SW480 (cell line): ENCODE measurements at regions not wholly inside any gene's neighbourhood (a gene's known extent, or its start where the extent isn't known, plus 50 kb on each side); places are given as distances from the start of the nearest gene placed in this dataset.

Experiments
- DNase-seq: peaks from one replicate; pipeline ENCODE4 v3.0.0-alpha.2; 2016; ENCODE audit warnings: low spot score

- no peak for DNase-seq
These were observed 156.4 kb upstream of the ADRA1B start for GRCh38 chr5:159759791-159760290.

DNA sequence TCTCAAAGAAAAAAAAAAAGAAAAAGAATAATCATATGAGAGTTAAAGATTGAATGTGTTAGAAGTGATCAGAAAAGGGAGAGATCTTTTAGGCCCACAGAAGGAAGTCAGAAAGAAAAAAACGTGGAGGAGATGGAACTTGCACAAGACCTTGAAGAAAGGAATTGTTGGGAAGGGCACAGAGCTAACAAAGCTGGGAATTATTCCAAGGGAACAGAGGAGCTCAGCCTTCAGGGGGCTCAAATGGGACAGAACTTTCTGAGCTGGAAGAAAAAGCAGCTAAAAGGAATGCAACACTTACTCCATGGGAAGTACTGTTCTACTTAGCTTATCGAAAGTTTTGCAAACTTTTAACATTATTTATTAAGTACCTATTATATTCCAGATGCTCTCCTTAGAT, 153.4 kb upstream of the ADRA1B start:
- no peak for DNase-seq

- no peak for DNase-seq
These were observed 152.7 kb upstream of the ADRA1B start for GRCh38 chr5:159763562-159763961.

- no peak for DNase-seq
These were observed 151.8 kb upstream of the ADRA1B start for GRCh38 chr5:159764283-159765134.

- no peak for DNase-seq
These were observed 151.2 kb upstream of the ADRA1B start for GRCh38 chr5:159765135-159765433.

GRCh38 chr5:159765760-159766517, 150.3 kb upstream of the ADRA1B start:
- DNase-seq, result no peak

DNA sequence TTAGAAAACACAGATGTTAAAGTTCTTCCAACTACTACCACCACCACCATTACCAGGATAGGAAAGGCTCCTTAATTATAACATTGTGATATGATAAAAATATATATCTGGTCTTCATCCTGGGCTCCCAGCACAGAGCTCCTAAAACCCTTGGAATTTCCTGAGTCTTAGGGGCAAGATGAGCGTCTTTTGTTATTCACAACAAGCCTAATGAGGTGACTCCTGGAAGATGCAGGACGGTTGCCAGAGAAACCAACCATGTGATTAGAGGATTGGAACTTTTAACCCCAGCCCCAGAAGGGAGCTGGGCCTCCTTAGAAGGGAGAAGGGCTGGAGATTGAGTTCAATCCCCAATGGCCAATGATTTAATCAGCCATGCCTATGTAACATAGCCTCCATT, 148.0 kb upstream of the ADRA1B start:
- no peak for DNase-seq

- DNase-seq, result no peak
These were observed 143.6 kb upstream of the ADRA1B start for GRCh38 chr5:159772698-159773061.

DNA sequence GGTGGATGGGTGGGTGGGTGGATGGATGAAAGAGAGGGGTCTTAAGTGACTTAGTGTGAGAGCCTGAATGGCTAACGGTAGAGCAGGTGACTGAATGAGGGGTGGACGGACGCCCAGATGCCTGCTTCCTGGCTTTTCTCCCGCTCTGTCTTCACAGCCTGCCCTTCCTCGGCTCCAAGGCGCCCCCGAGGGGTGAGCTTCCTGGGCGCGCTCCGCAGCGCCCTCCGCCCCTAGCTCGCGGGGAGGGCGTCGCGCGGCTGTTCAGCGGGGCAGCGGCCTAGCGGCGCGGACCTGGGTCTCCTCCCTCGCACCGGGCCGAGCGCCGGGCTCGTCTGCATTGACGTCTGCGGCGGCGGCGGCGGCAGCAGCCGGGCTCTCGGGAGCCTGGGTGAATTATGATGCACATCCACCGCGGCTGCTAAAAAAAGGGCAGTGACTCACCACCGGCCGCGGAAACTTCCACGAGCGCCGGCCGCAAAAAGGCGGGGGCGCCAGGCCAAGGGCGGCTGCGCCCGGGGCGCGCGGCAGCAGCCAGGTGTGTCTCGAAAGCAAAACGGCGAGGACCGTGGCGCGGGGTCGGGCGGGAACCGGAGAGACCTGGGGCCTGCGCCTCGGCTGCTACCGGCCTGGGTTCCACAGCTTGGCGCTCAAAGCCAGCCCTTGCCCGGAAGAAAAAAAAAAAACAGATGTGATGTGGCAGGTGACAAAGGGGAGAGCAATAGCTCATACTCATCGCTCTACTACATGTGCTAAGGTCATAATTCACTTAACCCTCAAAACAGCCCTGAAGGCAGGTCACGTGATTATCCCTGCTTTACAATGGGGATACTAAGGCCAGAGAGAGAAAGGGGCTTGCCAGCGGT, 143.0 kb upstream of the ADRA1B start:
- peak; percentile 78 for DNase-seq

DNA sequence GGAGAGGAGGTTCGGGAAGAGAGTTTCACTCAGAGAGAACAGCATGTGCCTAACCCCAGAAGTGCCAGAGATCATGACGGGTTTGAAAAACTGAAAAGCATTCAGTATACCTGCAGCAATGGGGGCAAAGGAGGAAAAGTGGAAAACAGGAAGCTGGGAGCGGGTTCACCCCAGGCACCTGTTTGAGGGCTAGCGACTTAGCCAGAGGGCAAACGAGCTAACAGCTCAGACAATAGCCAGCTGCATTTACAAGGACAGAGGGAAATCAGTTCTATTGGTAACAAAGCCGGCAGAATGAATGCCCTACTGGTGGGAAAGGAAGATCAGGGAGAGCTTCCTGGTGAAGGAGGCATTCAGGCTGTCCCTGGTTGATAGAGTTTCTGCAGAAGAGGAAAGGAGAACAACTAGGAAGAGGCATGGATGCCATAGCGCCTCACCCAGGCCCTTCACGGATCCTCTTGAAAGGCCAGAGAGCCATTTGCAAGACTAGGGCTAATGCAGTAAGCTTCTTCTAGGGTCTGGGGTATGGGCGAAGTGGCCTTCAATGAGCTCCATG, 141.7 kb upstream of the ADRA1B start:
- no peak for DNase-seq

- no peak for DNase-seq
These were observed 140.4 kb upstream of the ADRA1B start for GRCh38 chr5:159775890-159776289.

- no peak for DNase-seq
These were observed 139.1 kb upstream of the ADRA1B start for GRCh38 chr5:159777049-159777660.

- no peak for DNase-seq
These were observed 136.8 kb upstream of the ADRA1B start for GRCh38 chr5:159779481-159779880.

GRCh38 chr5:159780246-159780645, 136.0 kb upstream of the ADRA1B start:
- no peak for DNase-seq

DNA sequence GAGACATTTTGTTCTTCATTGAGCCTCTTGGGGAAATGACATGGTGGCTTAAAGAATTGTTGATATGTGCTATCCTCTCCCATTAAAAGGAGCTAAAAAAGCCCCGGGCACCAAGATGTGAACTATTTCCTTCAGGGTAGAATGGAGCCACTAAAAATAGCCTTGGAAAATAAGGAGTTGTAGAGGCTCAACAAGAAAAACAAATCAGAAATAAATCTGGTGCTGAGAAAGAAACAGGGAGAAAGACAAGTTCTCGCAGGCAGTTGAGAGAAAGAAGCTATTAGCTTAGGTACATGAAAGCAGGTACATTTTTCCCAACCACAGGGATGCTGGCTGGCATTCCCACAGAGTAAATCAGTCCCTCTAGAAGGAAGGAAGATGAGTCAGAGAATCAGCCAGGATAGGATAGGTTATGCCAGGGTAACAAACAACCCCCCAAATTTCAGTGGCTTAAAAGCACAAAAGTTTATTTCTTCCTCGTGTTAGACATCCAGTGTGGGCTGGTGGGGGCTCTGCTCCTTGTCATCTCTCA, 134.6 kb upstream of the ADRA1B start:
- DNase-seq, result peak; percentile 16

DNA sequence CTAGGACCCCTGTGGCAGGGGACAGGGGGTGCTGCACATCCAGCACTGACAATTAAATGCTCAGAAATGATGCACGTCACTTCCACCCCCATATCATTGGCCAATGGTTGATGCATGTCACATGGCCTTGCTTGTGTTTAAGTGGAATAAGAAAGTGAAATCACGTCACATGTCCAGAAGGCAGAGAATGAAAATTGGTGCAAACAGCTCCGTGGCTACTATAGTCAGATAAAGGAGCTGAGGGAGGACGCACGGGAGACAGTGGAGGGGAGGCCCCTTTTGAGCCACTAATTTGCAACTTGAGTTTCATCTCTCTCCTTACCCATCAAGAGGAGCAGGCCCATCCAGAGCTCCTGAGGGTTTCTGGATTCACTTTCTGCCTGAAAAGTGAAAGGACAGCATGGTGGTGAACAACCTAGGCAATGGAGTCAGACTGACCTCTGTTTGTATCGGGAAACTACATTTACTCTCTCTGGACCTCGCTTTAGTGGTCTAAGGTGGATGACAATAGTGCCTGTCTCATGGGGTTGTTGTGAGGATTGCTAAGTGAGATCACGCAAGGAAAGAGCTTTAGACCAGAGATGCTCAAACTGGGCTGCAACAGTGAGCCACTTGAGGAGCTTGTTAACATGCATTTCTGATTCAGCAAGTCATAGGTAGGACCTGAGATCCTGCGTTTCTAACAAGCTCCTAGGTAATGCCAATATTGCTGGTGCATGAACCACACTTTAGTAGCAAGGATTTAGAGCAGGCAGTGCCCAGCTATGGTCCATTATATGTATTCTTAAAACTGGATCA, 133.9 kb upstream of the ADRA1B start:
- DNase-seq, result no peak

GRCh38 chr5:159782995-159783300, 133.3 kb upstream of the ADRA1B start:
- DNase-seq, result no peak

DNA sequence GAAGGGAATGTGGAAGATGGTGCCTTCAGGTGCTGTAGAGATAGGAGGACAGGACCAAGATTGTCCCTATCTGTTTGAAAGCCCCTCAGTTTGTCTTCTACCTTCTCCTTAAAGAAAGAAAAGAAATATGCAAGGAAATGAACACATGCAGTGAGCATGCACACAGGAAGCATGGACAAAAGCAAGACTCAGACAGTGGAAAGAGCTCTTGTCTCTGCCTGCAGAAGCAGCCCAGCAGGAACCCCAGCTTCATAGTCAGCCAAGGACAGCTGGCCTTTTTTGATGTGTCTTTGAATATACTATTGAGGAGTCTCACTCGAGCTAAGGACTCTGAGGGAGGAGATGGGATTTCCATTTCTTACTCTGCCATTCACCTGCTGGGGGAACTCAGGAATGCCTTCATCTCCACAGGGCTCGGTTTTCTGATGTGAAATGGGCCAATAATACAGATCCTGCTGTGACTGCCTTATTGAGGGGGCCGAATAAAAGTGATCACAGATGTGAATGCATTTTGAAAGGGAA, 132.5 kb upstream of the ADRA1B start:
- DNase-seq, result no peak

- DNase-seq, result no peak
These were observed 131.3 kb upstream of the ADRA1B start for GRCh38 chr5:159784993-159785392.

- DNase-seq, result no peak
These were observed 130.6 kb upstream of the ADRA1B start for GRCh38 chr5:159785656-159786055.

DNA sequence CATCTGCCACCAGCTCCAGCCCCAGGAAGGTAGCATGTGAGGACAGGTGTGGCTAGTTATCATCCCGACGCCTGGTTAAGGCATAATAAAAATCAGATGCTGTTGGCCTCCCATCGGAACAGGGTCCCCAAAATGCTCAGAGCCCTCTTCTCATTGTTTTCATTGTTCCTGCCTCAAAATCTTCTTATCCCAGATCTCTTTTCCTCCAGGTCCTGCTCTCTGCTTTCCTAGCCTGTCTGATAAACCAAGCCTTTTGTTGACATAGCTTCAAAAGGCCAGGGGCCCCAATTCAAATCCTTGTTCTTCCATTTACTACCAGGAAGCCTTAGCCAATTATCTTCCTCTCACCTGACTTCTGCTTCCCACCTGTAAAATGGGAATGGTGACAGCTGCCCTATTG, 130.1 kb upstream of the ADRA1B start:
- no peak for DNase-seq
